CD4-positive, CD25-positive, alpha-beta regulatory T cell (primary cell): ENCODE measurements at regions not wholly inside any gene's neighbourhood (a gene's known extent, or its start where the extent isn't known, plus 50 kb on each side); places are given as distances from the start of the nearest gene placed in this dataset.

Experiments
- ATAC-seq, 2 donors: fragments of 150-1000 bp; cut with Tn5 transposase; one replicate each; pipeline ENCODE4 v1.10.0; 2021; ENCODE audit warnings: low read depth in 2 of 2, moderate number of reproducible peaks in 2 of 2, moderate library complexity in 1 of 2
- DNase-seq, 3 donors: peaks; one replicate each; pipeline versions ENCODE4 v3.0.0 to v3.0.0-alpha.2; 2012 to 2022; ENCODE audit warnings: mixed read lengths in 1 of 3
- H3K27ac ChIP-seq: one replicate; pipeline ENCODE4 v1.7.0; 2013; ENCODE audit warnings: mild to moderate bottlenecking, low read length; ENCODE audit not compliant: insufficient read depth, poor library complexity, severe bottlenecking
- H3K27me3 ChIP-seq: one replicate; pipeline ENCODE4 v1.7.0; 2013; ENCODE audit warnings: low read length; ENCODE audit not compliant: control insufficient read depth, insufficient read depth
- H3K36me3 ChIP-seq: one replicate; pipeline ENCODE4 v1.7.0; 2013; ENCODE audit warnings: mild to moderate bottlenecking, low read length, moderate library complexity; ENCODE audit not compliant: control insufficient read depth, insufficient read depth
- H3K4me1 ChIP-seq: 2 replicates; pipeline ENCODE4 v1.7.0; 2013; ENCODE audit warnings: mild to moderate bottlenecking, low read length; ENCODE audit not compliant: insufficient read depth, control insufficient read depth, poor library complexity, severe bottlenecking
- H3K4me3 ChIP-seq: one replicate; pipeline ENCODE4 v1.7.0; 2013; ENCODE audit warnings: low read depth, mild to moderate bottlenecking, low read length, moderate library complexity
- H3K9me3 ChIP-seq, 2 experiments: 1 replicate in 1 of 2; 2 replicates in 1 of 2; pipeline ENCODE4 v1.7.0; 2013; ENCODE audit warnings: low read length in 2 of 2, mild to moderate bottlenecking in 1 of 2, moderate library complexity in 1 of 2; ENCODE audit not compliant: control insufficient read depth in 2 of 2
- H3K27ac Mint-ChIP-seq, 3 donors: one replicate each; pipeline ENCODE4 v1.8.0; 2020 to 2022; ENCODE audit warnings: mild to moderate bottlenecking in 3 of 3, mixed read lengths in 3 of 3, moderate library complexity in 2 of 3
- H3K27me3 Mint-ChIP-seq: one replicate; pipeline ENCODE4 v1.8.0; 2022; ENCODE audit warnings: mild to moderate bottlenecking, mixed read lengths
- H3K36me3 Mint-ChIP-seq: one replicate; pipeline ENCODE4 v1.8.0; 2020; ENCODE audit warnings: mixed read lengths
- H3K4me1 Mint-ChIP-seq, 4 donors: one replicate each; pipeline ENCODE4 v1.8.0; 2020 to 2022; ENCODE audit warnings: mixed read lengths in 4 of 4, mild to moderate bottlenecking in 1 of 4
- H3K4me3 Mint-ChIP-seq, 4 donors: one replicate each; pipeline ENCODE4 v1.8.0; 2020 to 2022; ENCODE audit warnings: mild to moderate bottlenecking in 4 of 4, mixed read lengths in 4 of 4, moderate library complexity in 3 of 4
- H3K9me3 Mint-ChIP-seq, 7 donors: one replicate each; pipeline ENCODE4 v1.8.0; 2020 to 2022; ENCODE audit warnings: mixed read lengths in 7 of 7, mild to moderate bottlenecking in 3 of 7, moderate library complexity in 2 of 7

DNA sequence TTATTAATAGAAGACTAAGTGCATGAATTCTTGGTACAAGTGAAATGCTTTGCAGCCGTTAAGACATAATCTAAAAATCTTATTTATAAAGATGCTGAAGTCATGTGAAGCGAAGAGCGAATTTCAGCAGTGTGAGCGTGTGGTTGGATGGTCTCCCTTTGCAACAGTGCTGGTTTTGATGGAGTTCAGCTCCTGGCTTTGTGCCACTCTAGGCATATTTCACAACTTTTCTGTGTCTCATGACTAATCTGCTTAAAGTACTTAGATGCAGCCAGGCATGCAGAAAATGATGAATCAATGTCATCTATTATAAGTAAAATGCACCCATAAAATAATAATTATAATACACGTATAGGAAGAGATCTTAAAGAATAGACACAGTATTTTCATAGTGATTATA lies 107.2 kb upstream of the TCERG1L start:
- Mint-ChIP-seq H3K4me3 (no peak overlapping the region), H3K36me3 (no peaks in the 10 kb centered on the region), H3K4me1 (no peaks in the 10 kb centered on the region), H3K9me3 (peaks cover 0 to 3% (median 0%) of the 10 kb centered on the region in 7 donors), H3K27ac (no peak overlapping the region), H3K27me3 (no peaks in the 10 kb centered on the region)
- Histone ChIP-seq H3K4me1 (no peaks in the 10 kb centered on the region), H3K4me3 (no peak overlapping the region), H3K27me3 (no peaks in the 10 kb centered on the region), H3K27ac (no peak overlapping the region), H3K9me3 (no peaks in the 10 kb centered on the region), H3K36me3 (no peaks in the 10 kb centered on the region)
- DNase-seq = no peak
- no peak for ATAC-seq

DNA sequence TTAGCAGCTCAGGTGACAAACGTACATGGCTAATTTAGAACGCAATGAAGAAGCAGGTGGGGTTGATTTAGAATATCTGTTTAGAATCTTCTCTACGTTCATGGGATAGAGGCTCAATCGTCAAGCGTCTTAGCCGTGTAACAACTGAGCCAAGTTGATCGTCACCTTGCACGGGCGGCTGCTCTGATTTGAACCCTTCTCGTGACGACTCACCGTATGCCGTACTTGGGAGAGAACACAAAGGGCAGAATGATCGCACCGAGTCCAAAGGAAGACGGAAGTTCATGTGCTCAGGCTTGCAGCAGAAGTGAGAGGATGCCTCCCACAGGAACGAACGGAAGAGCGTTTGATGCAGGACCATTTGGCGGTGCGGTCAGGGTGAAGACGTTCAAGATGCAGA lies 108.3 kb upstream of the TCERG1L start:
- Mint-ChIP-seq H3K27ac (no peak overlapping the region), H3K9me3 (peaks cover 0 to 3% (median 0%) of the 10 kb centered on the region in 7 donors)

DNA sequence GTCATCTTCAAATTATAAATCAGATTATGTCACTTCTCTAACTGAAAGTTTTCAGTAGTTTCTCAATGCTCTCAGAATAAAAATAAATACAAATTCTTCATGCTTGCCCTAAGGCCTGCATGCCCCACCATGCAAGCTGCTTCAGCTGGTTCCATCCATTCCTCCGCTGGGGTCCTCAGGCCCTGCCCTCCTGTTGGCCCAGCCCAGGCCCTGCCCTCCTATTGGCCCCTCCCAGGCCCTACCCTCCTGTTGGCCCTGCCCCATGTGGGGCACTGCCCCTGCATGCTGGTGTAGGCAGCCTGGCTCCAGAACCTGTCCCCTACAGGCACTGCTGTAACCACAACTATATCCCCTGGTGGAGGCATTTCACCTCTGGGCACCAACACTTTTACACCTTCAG lies 109.3 kb upstream of the TCERG1L start:
- Histone ChIP-seq H3K36me3 (no peaks in the 10 kb centered on the region), H3K9me3 (no peaks in the 10 kb centered on the region), H3K4me3 (no peak overlapping the region), H3K4me1 (no peaks in the 10 kb centered on the region), H3K27ac (no peak overlapping the region), H3K27me3 (no peaks in the 10 kb centered on the region)
- no peak overlapping the region for H3K27ac Mint-ChIP-seq
- H3K36me3 Mint-ChIP-seq = no peaks in the 10 kb centered on the region
- no peaks in the 10 kb centered on the region for H3K4me1 Mint-ChIP-seq
- H3K27me3 Mint-ChIP-seq = no peaks in the 10 kb centered on the region
- H3K9me3 Mint-ChIP-seq = peaks cover 0 to 3% (median 1%) of the 10 kb centered on the region in 7 donors
- no peak for ATAC-seq
- no peak for DNase-seq
- H3K4me3 Mint-ChIP-seq = no peak overlapping the region

More for the DNA sequence above, 108.3 kb upstream of the TCERG1L start:
- Histone ChIP-seq H3K27ac (no peak overlapping the region), H3K36me3 (no peaks in the 10 kb centered on the region), H3K4me3 (no peak overlapping the region), H3K4me1 (no peaks in the 10 kb centered on the region), H3K9me3 (no peaks in the 10 kb centered on the region), H3K27me3 (no peaks in the 10 kb centered on the region)
- DNase-seq (no peak), ATAC-seq (no peak)
- no peaks in the 10 kb centered on the region for H3K27me3 Mint-ChIP-seq
- no peaks in the 10 kb centered on the region for H3K4me1 Mint-ChIP-seq
- no peaks in the 10 kb centered on the region for H3K36me3 Mint-ChIP-seq
- H3K4me3 Mint-ChIP-seq = no peak overlapping the region

DNA sequence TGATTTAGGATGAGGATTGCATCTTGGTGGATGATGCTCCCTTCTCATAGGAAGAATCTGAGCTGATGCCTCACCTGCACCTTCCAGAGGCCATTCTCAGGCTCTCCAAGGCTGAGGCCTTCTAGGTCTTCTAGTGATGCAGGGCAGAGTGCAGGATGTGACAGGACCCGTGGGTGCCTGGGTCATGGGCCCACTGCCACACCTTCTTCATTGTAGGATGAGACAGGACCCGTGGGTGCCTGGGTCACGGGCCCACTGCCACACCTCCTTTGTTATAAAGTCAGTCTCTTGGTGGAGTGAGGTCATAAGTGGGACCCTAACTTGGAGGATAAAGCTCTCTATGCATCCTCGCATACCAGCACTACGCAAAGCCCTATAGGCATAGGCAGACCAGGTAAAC lies 109.9 kb upstream of the TCERG1L start:
- Mint-ChIP-seq H3K27ac (no peak overlapping the region), H3K9me3 (peaks cover 0 to 3% (median 1%) of the 10 kb centered on the region in 7 donors), H3K4me3 (no peak overlapping the region), H3K36me3 (no peaks in the 10 kb centered on the region), H3K27me3 (no peaks in the 10 kb centered on the region), H3K4me1 (no peaks in the 10 kb centered on the region)
- ATAC-seq (peak in 1 of 2 donors; percentile 24), DNase-seq (no peak)
- no peaks in the 10 kb centered on the region for H3K27me3 ChIP-seq
- H3K4me3 ChIP-seq = no peak overlapping the region
- H3K9me3 ChIP-seq = no peaks in the 10 kb centered on the region
- H3K4me1 ChIP-seq = no peaks in the 10 kb centered on the region
- no peak overlapping the region for H3K27ac ChIP-seq
- H3K36me3 ChIP-seq = no peaks in the 10 kb centered on the region

DNA sequence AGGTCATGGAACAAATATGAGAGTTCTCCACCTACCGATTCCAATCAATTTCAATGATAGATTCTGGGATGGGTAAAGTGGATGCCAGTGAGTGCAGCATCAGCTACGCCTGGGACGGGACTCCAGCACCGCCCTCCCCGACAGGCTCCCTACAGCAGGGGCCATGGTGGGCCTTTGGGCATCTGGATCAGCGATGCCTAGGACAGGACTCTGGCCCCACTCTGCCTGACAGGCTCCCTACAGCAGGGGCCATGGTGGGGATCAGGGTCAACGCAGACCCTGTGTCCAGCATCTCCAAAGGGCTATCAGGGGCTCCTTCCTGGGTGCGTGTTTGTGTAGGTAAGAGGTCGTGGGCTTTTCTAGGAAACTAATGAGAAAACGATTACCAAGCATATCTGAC lies 111.2 kb upstream of the TCERG1L start:
- ATAC-seq = no peak
- Histone ChIP-seq H3K27me3 (no peaks in the 10 kb centered on the region), H3K36me3 (no peaks in the 10 kb centered on the region), H3K4me1 (no peaks in the 10 kb centered on the region), H3K27ac (no peak overlapping the region), H3K4me3 (no peak overlapping the region), H3K9me3 (no peaks in the 10 kb centered on the region)
- peaks cover 5% of the 10 kb centered on the region for H3K27me3 Mint-ChIP-seq
- DNase-seq = no peak
- no peak overlapping the region for H3K27ac Mint-ChIP-seq
- no peaks in the 10 kb centered on the region for H3K36me3 Mint-ChIP-seq
- no peaks in the 10 kb centered on the region for H3K4me1 Mint-ChIP-seq
- H3K9me3 Mint-ChIP-seq = peaks cover 0 to 3% (median 1%) of the 10 kb centered on the region in 7 donors
- no peak overlapping the region for H3K4me3 Mint-ChIP-seq

DNA sequence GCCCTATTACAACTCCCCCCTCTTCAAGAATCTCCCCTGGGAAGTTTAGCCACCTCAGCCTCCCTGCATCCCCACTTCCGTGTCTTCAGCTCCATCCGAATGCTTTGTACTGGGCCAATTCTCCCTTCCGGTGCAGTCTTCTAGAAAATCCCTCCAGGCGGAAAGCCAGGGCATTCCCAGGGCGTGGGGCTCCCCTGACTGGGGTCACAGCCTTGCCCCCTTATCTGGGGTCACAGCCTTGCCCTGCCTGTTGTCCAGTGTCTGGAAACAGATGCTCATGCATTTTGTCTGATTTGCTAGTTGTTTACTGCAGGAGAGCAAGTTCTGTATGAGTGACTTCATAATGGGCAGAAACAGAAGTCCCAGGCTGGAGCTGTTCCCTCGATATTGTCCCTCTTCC lies 112.5 kb upstream of the TCERG1L start:
- DNase-seq (no peak), ATAC-seq (no peak)
- H3K9me3 Mint-ChIP-seq = peaks cover 0 to 3% (median 1%) of the 10 kb centered on the region in 7 donors
- Histone ChIP-seq H3K27me3 (no peaks in the 10 kb centered on the region), H3K4me1 (no peaks in the 10 kb centered on the region), H3K36me3 (no peaks in the 10 kb centered on the region), H3K4me3 (no peak overlapping the region), H3K27ac (no peak overlapping the region), H3K9me3 (no peaks in the 10 kb centered on the region)
- H3K4me1 Mint-ChIP-seq = no peaks in the 10 kb centered on the region
- no peaks in the 10 kb centered on the region for H3K36me3 Mint-ChIP-seq
- H3K4me3 Mint-ChIP-seq = no peak overlapping the region
- no peak overlapping the region for H3K27ac Mint-ChIP-seq
- H3K27me3 Mint-ChIP-seq = peaks cover 5% of the 10 kb centered on the region

DNA sequence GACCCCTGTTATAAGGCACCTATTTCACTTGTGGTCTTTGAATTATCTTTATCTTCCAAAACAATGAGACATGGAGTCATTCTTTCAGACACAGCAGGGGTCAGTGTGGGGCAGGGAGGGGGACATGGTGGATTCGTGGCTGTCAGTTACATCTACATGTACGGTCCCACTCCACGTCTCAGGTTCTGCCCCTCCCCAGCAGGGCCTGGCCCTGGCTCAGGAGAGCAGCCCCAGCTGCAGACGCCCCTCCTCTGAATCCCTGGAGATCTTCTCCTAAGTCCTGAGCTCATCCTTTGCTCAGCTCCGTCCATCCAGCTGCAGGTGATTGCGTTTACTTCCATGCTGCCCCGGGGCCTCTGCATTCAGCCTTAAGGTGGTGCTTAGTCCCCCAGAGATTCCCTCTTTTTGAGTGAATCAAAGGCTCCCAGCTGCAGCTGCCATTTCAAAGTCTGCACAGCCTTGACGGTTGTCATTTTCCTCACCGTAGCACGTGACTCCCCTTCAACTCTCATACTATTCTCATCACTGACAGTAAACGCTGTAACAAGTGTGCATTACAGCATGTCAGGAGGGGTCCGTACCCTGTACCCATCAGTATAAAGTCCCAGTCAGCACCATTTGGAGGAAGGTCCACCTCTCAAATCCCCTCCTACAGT lies 113.4 kb upstream of the TCERG1L start:
- Mint-ChIP-seq H3K9me3 (peaks cover 0 to 3% (median under 1%) of the 10 kb centered on the region in 7 donors), H3K36me3 (no peaks in the 10 kb centered on the region), H3K4me1 (no peaks in the 10 kb centered on the region), H3K27me3 (peaks cover 5% of the 10 kb centered on the region), H3K4me3 (no peak overlapping the region), H3K27ac (no peak overlapping the region)
- Histone ChIP-seq H3K9me3 (no peaks in the 10 kb centered on the region), H3K27me3 (no peaks in the 10 kb centered on the region), H3K4me3 (no peak overlapping the region), H3K27ac (no peak overlapping the region), H3K4me1 (no peaks in the 10 kb centered on the region), H3K36me3 (no peaks in the 10 kb centered on the region)
- no peak for DNase-seq
- no peak for ATAC-seq

DNA sequence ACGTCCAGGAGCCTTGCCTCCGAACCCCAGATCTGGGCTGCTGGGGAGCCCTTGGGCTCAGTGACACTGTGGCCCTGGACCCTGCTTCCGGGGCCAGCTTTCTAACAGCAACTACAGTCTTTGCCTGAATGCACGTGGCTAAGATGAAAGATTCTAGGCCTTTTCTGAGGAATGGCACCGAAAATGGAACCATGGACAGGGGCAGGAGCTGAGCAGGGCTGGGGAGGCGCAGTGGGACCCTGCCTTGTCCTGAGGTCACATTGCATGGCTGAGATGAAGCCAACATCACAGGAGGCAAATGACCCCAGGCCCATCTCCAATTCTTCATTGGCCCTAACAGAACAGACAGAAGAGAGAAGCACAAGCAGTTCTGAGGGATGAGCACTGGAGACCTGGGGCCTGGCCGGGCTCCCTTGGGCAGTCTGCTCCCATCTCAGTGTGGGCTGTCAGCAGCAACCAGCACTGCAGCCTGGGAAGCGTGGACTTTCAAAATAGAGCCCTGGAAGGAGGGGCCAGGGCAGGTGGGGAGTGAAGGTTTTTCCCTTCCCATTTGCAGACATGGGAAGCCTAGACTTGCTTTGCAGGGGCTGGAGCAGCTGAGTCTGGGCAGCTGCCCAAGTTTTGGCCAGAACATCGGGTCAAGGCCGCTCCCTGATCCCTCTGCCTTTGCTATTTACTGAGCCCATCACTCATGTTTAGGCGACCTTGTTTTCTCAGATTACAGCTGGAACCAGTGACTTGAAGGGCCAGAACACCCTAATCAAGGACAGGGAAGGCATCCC lies 114.4 kb upstream of the TCERG1L start:
- Histone ChIP-seq H3K27ac (no peak overlapping the region), H3K4me3 (no peak overlapping the region), H3K4me1 (no peaks in the 10 kb centered on the region), H3K27me3 (no peaks in the 10 kb centered on the region), H3K9me3 (no peaks in the 10 kb centered on the region), H3K36me3 (no peaks in the 10 kb centered on the region)
- Mint-ChIP-seq H3K27me3 (peaks cover 5% of the 10 kb centered on the region), H3K36me3 (no peaks in the 10 kb centered on the region), H3K4me3 (no peak overlapping the region), H3K4me1 (no peaks in the 10 kb centered on the region), H3K27ac (no peak overlapping the region), H3K9me3 (peaks cover 0 to 3% (median 0%) of the 10 kb centered on the region in 7 donors)
- ATAC-seq (no peak), DNase-seq (no peak)
